ENCODE measurements at regions not wholly inside any gene's neighbourhood (a gene's known extent, or its start where the extent isn't known, plus 50 kb on each side); places are given as distances from the start of the nearest gene placed in this dataset.

GRCh38 chr11:112693781-112694180, 267.4 kb upstream of the NCAM1 start:
- H3K4me3 ChIP-seq (replicated peaks in 1 of 3; ENCODE audit: insufficient read depth in 1 of 3, low read depth in 2 of 3, low read length in 3 of 3) = no peak overlapping the region
- no peak for ATAC-seq
- no peak overlapping the region for H3K4me2 ChIP-seq (ENCODE audit: low read depth, low read length)
- in situ Hi-C loops (cut with HindIII; ENCODE audit: extremely low pct_ligation_motif_present, low pct_unique_long_range_greater_than_20kb) = no loop called here
- BruUV-seq (replicated peaks) = no TSS peak
- no peak for FAIRE-seq
- H3K4me1 ChIP-seq (ENCODE audit: insufficient read depth, low read length) = no peaks in the 10 kb centered on the region
- intact Hi-C loops (cut with micrococcal nuclease; ENCODE audit: unreplicated experiment) = no loop called here
- TF ChIP-seq ZNF354B (CRISPR knock-in tag; IDR thresholded peaks at IDR 0.05) (no peak), ZBTB25 (CRISPR knock-in tag; IDR thresholded peaks at IDR 0.05) (no peak)
- no peak overlapping the region for H3K27ac ChIP-seq (ENCODE audit: extremely low read length, insufficient read depth, low read length)
- no peaks in the 10 kb centered on the region for H3K79me2 ChIP-seq (ENCODE audit: insufficient read depth, low read length)
- 60% methylated on average over 1 of the region's 2 CpGs for WGBS (ENCODE audit: low lambda C conversion rate)
- no peaks in the 10 kb centered on the region for H4K20me1 ChIP-seq (ENCODE audit: insufficient read depth, low read length)
- ChIA-PET CTCF (ENCODE audit: low intra/inter-chr PET ratio, low total read pairs) (no interaction called here), POLR2A (no interaction called here)
- no peaks in the 10 kb centered on the region for H3K9me3 ChIP-seq (ENCODE audit: low read length)
- no peak overlapping the region for H3K9ac ChIP-seq (ENCODE audit: insufficient read depth, low read depth, low read length)
- peaks cover 0 to 6% of the 10 kb centered on the region in 2 experiments; a peak in 2 of 5 replicates for H3K27me3 ChIP-seq (ENCODE audit: control insufficient read depth in 1 of 2, insufficient read depth in 2 of 2, low read length in 2 of 2)
- no peak overlapping the region for H2AFZ ChIP-seq (ENCODE audit: low read length)
- DNase-seq (ENCODE audit: low spot score) = no peak
- H3K36me3 ChIP-seq (replicated peaks in 1 of 2; ENCODE audit: control insufficient read depth in 1 of 2, insufficient read depth in 2 of 2, low read length in 2 of 2) = no peaks in the 10 kb centered on the region

GRCh38 chr11:112694245-112694644, 267.0 kb upstream of the NCAM1 start:
- CTCF ChIA-PET (ENCODE audit: low intra/inter-chr PET ratio, low total read pairs) = no interaction called here
- intact Hi-C loops (cut with micrococcal nuclease; ENCODE audit: unreplicated experiment) (no loop called here), in situ Hi-C loops (cut with HindIII; ENCODE audit: extremely low pct_ligation_motif_present, low pct_unique_long_range_greater_than_20kb) (no loop called here)

More at GRCh38 chr11:112694245-112694644, 267.0 kb upstream of the NCAM1 start:
- FAIRE-seq (no peak), ATAC-seq (no peak), DNase-seq (ENCODE audit: low spot score) (no peak)
- no peaks in the 10 kb centered on the region for H3K9me3 ChIP-seq (ENCODE audit: low read length)
- peaks cover 0 to 6% of the 10 kb centered on the region in 2 experiments; a peak in 2 of 5 replicates for H3K27me3 ChIP-seq (ENCODE audit: control insufficient read depth in 1 of 2, insufficient read depth in 2 of 2, low read length in 2 of 2)
- H3K27ac ChIP-seq (ENCODE audit: extremely low read length, insufficient read depth, low read length) = no peak overlapping the region
- no peaks in the 10 kb centered on the region for H3K79me2 ChIP-seq (ENCODE audit: insufficient read depth, low read length)
- 0% methylated on average over 1 of the region's 1 CpG for WGBS (ENCODE audit: low lambda C conversion rate)
- H3K4me2 ChIP-seq (ENCODE audit: low read depth, low read length) = no peak overlapping the region
- no peak overlapping the region for H3K4me3 ChIP-seq (replicated peaks in 1 of 3; ENCODE audit: insufficient read depth in 1 of 3, low read depth in 2 of 3, low read length in 3 of 3)
- no peaks in the 10 kb centered on the region for H3K36me3 ChIP-seq (replicated peaks in 1 of 2; ENCODE audit: control insufficient read depth in 1 of 2, insufficient read depth in 2 of 2, low read length in 2 of 2)
- no TSS peak for BruUV-seq (replicated peaks)
- H3K9ac ChIP-seq (ENCODE audit: insufficient read depth, low read depth, low read length) = no peak overlapping the region
- POLR2A ChIA-PET = no interaction called here
- no peaks in the 10 kb centered on the region for H3K4me1 ChIP-seq (ENCODE audit: insufficient read depth, low read length)
- H2AFZ ChIP-seq (ENCODE audit: low read length) = no peak overlapping the region
- H4K20me1 ChIP-seq (ENCODE audit: insufficient read depth, low read length) = no peaks in the 10 kb centered on the region
- TF ChIP-seq MAFK (conservative IDR thresholded peaks at IDR 0.05 in 1 of 2, IDR thresholded peaks at IDR 0.05 in 1 of 2; ENCODE audit: low read length in 2 of 2) (0 out of 4 replicates have a peak, but pooled peaks of 1 of the 2 experiments have one; percentile 5), SIX4 (CRISPR knock-in tag; IDR thresholded peaks at IDR 0.05) (no peak), ZNF333 (CRISPR knock-in tag; IDR thresholded peaks at IDR 0.05; ENCODE audit: borderline replicate concordance) (no peak)

Measured in HepG2 (cell line).